Eye (tissue), 1 donor: ENCODE measurements at regions not wholly inside any gene's neighbourhood (a gene's known extent, or its start where the extent isn't known, plus 50 kb on each side); places are given as distances from the start of the nearest gene placed in this dataset.
A peak's percentile ranks its signal among the peaks of the same experiment; 100 is the strongest.

Source experiments
- DNase-seq: peaks from one replicate; pipeline ENCODE4 v3.0.0-alpha.2; 2015

DNA sequence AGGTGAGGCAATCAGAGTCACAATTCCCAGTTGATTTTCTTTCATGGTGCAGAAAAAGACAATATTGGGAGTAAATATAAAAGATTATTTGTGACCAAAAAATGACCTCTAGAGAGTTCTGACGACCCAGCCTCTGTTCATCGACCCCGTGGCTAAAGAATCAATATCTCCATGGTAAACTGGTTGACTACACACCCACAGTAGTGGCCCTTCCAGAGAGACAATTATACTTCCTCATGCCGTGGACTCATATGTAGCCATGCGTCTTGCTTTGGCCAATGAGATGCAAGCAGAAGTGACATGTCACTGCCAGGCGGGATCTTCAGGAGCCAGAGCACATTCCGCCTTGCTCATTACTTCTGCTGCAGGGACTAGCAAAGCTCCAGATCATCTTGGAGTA, 163.3 kb upstream of the RAD23B start:
- no peak for DNase-seq

DNA sequence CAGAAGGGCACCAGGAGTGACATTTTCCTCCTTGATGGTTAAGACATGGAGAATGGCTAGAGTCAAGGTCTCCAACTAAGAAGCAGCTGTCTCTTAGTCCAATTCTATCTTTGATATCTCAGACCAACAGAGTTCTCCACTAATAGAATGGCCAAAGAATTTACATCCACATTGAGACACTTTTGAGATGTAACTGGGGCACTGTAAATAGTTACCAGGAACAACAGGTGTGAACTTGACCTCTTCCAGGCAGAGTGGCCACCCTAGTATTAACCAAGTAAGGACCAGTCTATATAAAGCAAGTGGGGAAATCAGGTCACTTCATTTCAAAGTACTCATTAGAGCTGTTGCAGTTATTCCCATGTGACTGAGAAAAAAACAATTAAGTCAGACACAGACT, 159.7 kb upstream of the RAD23B start:
- no peak for DNase-seq

- no peak for DNase-seq
These were observed 155.5 kb upstream of the RAD23B start for GRCh38 chr9:107127608-107128007.

DNA sequence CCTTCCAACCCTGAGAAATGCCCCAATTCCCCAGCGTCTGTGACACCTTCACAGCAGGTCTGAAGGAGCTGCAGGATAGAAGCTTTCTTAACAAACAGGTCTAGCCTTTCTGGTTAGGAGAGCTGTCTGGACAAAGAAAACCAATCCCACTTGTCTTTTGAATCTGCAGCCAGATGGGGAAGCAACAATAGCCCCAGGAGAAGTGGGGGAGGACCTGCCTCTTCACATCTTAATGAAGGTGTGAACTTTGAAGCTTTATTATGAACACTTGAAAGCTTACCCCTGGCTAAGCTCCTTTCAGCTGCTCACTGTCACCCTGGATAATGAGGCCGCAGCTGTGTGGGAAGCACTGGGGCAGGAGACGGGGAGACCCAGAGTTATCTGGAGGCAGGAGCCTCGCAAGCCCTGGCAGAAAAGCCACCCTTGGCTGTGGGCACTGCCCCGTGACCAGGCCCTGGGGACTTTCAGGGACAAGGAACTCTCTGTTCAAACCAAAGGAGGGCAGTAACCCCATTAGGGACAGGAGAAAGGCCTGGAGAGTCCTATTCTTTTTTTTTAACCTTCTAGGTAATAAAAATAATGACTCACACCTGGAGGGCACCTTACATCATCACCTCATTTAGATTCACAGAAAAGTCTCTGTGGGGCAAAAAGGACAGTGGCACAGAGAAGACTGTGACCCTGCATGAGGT, 151.8 kb upstream of the RAD23B start:
- DNase-seq: peak; percentile 71

GRCh38 chr9:107136296-107136695, 146.8 kb upstream of the RAD23B start:
- no peak for DNase-seq

GRCh38 chr9:107137495-107138202, 145.4 kb upstream of the RAD23B start:
- peak; percentile 39 for DNase-seq

- no peak for DNase-seq
These were observed 144.7 kb upstream of the RAD23B start for GRCh38 chr9:107138261-107138992.

DNA sequence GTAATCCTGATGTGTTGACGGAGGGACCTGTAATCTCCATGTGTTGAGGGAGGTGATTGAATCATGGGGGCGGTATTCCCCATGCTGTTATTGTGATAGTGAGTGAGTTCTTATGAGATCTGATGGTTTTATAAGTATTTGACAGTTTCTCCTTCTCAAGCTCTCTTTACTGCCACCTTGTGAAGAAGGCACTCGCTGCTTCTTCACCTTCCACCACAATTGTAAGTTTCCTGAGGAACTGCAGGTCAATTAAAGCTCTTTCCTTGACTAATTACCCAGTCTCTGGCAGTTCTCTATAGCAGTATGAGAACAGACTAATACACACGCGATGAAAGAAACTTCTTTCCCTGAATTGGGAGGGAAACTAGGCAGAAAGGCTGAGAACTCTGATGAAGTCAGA, 141.1 kb upstream of the RAD23B start:
- DNase-seq: no peak

GRCh38 chr9:107142430-107142829, 140.6 kb upstream of the RAD23B start:
- DNase-seq: no peak

DNA sequence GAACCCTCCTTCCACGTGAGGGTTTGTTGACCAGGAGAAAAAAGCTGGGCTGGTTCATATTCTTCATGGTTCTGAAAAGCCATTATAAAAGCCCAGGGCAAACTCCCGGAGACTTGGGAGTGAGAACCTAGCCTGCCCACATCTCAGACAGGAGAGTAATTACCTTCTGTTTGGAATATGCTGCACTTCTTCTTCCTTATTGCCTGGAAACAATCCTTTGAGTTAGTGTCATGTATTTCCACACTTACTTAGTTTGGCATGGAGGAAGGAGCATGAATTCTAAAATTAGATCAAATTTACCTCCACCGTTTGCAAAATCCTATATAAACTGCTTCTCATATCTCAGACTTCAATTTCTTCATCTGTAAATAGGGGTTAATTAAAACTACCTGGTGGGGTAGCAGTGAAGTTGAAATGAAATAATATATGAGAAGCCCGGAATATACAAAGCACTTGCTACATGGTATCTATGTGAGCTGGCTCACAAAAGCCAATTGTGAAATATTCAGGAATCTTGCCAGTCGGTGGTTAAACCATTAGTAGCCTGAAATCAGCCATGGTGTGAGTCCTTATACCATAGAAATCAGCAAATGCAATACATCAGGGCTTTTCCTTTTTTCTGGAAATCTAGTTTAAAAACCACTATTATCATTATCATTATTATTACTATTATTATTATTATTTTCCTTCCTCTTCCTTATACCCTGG, 140.0 kb upstream of the RAD23B start:
- DNase-seq: no peak

- peak; percentile 48 for DNase-seq
These were observed 138.6 kb upstream of the RAD23B start for GRCh38 chr9:107144475-107144874.

DNA sequence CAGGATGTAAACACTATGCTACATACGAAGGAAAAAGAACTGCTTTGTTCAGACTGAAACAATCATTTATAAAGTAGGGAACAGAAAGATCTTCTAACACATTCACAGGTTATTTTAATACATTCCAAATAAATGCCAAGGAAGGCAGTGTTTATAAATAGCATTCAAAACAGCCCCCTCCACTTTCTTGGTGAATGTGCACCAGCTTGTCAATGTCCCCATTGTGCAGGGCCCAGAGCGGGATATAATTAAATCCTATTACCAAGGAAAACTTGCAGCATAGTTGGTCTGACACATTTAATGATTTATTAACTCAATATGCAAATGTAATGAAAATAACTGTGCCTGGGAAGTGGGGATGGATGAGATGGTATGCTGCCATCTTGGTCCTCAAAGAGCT, 135.9 kb upstream of the RAD23B start:
- DNase-seq: no peak

- no peak for DNase-seq
These were observed 134.9 kb upstream of the RAD23B start for GRCh38 chr9:107148216-107148615.

DNA sequence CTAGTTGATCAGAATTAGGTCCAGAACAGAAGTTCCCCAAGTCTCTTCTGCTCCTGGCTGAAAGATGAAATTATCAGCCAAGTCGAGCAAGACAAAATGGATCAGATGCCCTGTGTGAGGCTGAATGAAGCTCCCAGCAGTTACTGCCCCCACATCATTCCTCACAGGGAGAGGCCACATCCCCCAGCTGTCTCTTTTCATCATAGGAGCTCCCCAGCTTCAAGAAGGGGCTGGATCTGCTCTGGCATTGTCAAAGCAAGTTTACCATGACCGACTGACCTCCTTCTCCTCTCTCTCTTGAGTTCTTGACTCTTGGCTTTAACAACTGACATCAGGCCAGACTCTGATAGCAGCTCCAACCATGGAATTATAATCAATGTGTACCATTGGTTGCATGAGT, 133.3 kb upstream of the RAD23B start:
- DNase-seq: no peak

GRCh38 chr9:107153336-107153735, 129.7 kb upstream of the RAD23B start:
- DNase-seq: no peak

- no peak for DNase-seq
These were observed 128.8 kb upstream of the RAD23B start for GRCh38 chr9:107154291-107154690.

DNA sequence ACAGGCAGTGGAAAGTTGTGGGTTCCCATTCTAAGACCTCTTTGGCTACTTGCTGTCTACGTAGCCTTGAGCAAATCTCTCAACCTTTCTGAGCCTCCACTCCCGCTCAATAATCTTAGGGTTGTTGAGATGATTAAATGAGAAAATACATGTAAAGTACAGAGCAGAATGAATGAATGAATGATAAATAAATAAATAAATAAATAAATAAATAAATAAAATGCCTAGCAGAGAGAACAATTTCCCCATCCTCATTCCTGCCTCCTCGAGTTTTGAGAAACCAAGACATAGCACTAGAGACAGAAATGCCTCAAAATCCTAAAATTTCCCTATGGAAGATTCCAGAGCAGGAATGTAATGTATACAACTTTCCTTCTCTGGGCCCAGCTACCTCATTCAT, 128.3 kb upstream of the RAD23B start:
- no peak for DNase-seq

DNA sequence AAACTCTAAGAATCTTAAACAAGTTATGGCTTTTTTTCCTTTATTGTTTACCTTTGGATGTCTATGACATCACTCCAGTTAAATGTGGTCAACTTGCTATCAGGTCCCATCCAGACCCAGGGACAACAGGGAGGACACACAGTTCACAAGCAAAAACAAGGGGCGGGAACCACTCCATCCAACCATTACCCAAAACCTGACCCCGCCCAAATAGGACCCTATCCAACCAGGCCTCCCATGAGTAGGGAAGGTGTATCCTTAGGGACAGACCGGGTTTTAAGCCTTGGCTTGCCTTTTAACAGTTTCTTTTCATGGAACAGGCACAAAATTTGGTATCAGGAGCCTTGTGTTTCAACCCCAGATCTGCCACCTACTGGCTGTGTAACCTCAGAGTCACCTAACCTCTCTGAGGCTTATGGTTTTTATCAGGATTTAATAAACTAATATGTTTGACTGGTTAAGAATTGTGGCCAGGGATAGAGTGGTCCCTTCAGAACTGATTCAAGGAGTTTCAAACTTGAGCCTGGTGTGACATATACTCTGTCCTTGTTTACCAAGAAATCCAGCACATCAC, 127.7 kb upstream of the RAD23B start:
- no peak for DNase-seq

DNA sequence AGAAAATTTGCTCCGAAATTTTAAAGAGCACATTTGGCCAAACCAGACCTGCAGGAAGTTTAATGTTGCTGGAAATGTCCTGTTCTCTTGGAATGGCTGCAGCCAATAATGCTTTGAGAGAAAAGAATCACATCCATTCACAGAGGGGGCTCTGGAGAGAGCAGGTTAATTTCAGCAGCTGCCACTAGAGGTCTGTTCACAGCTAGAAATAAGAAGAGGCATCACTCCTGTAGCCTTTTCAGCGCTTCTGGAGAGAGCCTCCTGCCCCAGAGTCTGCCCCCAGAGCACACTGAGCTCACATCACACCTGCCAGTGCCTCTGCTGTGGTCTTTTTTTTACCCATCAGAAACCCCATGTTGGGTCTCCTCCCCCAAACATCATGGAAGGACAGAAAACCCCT, 124.8 kb upstream of the RAD23B start:
- peak; percentile 48 for DNase-seq

- no peak for DNase-seq
These were observed 121.7 kb upstream of the RAD23B start for GRCh38 chr9:107161338-107161737.

DNA sequence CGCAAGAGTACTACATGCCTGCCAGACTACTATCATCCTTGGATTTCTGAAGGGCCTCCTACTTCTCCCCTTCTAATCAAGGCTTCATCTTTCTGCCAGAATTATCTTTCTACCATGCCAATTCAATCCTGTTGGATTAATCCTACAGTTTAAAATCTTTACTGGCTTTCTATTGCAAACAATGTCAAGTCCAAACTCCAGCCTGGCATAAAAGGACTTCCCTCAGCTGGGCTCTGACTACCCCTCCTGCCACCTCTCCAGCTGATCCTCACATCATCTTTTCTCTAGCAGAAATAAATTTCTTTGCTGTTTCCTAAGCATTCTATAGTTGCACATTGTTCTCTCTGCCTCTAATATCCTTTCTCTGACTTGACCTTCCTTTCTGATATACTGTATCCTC, 119.7 kb upstream of the RAD23B start:
- no peak for DNase-seq

- no peak for DNase-seq
These were observed 113.3 kb upstream of the RAD23B start for GRCh38 chr9:107169796-107170195.

GRCh38 chr9:107170801-107171200, 112.3 kb upstream of the RAD23B start:
- no peak for DNase-seq
